ENCODE measurements at regions not wholly inside any gene's neighbourhood (a gene's known extent, or its start where the extent isn't known, plus 50 kb on each side); places are given as distances from the start of the nearest gene placed in this dataset.

DNA sequence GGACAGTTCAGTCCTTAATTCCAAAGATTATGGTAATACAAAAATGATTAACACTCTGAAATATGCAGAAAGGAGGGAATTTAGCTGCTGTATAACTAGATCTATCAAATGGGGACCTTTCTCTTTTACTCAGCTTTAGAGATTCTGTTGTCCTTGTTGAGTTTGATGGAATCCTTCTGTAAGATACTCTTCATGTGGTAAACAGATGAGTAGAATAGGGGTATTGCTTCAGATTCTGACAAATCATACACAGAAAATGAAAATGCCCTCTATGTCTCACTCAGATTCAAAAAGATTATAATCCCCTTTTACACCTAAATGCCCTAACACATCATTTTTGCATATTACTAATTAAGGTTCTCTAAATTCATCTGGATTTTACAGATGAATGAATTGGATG is 50.7 kb downstream of the ARHGAP35 start:
- in situ Hi-C loops (cut with HindIII; ENCODE audit: low pct_ligation_motif_present, low pct_unique_long_range_greater_than_20kb, low sequenced_read_pairs): no loop called here
- DNase-seq: no peak

DNA sequence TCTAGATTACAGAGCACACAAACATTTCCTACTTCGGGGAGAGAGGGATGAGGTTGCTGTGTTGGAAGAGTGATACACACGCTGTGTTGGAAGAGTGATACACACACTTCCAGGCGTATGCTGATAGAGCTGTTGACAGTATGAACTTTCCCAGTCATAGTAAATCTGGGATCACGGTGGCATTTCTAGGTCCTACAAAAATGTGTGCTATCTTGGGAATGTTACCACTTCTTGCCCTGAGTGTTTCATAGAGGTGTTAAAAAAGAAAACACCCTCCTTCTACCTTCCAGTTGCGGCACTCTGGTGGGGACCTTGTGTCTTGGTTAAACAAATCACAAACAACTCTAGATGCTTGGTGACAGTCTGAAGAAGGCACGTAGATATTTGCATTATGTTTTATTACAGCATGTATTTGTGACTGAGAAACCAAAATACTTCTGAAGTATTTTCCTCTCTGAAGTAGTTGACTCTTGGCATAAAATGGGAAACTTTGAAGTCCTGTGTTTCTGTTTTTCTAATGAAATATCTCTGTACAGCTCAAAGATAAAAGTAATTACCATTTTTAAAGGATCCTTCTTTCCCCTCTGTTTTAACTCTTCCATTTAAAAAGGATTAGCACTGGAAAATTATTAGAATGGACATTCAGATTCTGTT is 52.5 kb downstream of the ARHGAP35 start:
- no peak for DNase-seq
- in situ Hi-C loops (cut with HindIII; ENCODE audit: low pct_ligation_motif_present, low pct_unique_long_range_greater_than_20kb, low sequenced_read_pairs): no loop called here

DNA sequence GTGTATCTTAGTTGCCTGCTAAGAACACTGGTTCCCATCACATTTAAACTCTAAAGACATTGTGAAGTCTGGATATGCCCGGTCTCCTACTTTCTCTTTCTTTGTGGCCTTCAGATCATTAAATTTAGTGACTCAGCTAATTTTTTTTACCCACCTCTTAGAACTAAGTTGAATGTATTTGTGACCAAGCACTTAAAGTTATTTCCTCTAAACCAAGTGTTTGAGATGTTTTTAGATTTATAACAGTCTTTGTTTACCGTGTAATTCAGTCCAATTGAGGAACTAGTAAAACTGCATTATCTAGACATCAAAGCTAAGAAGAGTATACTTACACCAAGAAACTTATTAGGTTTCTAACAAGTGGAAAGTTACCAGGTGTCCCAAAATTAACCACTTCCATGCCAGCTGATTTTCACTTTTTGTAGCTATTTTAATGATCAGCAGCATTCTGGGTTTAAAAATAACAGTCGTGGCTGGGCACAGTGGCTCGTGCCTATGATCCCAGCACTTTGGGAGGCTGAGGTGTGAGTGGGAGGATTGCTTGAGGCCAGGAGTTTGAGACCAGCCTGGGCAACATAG is 53.1 kb downstream of the ARHGAP35 start:
- in situ Hi-C loops (cut with HindIII; ENCODE audit: low pct_ligation_motif_present, low pct_unique_long_range_greater_than_20kb, low sequenced_read_pairs): no loop called here
- DNase-seq: peak; percentile 24

DNA sequence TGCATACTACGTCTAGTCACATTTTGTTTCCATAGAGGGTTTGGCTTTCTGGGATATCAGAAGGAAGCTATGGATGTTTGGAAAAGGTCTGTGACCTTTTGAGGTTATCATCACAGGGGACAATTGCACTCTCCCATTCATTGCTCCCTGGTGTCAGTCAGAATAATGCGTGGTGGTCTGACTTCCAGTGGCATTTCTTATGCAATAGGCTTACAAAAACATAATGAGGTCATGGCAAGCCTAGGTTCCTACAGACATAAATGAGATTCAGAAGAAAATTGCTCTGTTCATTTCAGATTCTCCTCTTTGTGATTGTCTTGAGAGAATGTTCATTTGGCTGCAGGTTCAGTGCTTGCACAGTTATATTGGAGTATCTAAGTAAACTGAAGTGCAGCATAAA is 54.6 kb downstream of the ARHGAP35 start:
- DNase-seq: no peak
- in situ Hi-C loops (cut with HindIII; ENCODE audit: low pct_ligation_motif_present, low pct_unique_long_range_greater_than_20kb, low sequenced_read_pairs): no loop called here

DNA sequence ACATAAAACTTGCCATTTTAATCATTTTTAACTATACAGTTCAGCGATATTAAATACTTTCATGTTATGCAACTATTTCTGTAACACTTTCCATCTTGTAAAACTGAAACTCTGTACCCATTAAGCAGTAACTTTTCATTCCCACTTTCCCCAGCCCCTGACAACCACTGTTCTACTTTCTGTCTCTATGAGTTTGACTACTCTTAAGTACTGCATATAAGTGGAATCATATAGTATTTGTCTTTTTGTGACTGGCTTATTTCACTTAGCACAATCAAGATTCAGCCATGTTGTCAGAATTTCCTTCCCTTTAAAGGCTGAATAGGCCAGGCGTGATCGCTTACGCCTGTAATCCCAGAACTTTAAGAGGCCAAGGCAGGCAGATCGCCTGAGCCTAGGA is 56.2 kb downstream of the ARHGAP35 start:
- in situ Hi-C loops (cut with HindIII; ENCODE audit: low pct_ligation_motif_present, low pct_unique_long_range_greater_than_20kb, low sequenced_read_pairs): no loop called here
- DNase-seq: no peak

DNA sequence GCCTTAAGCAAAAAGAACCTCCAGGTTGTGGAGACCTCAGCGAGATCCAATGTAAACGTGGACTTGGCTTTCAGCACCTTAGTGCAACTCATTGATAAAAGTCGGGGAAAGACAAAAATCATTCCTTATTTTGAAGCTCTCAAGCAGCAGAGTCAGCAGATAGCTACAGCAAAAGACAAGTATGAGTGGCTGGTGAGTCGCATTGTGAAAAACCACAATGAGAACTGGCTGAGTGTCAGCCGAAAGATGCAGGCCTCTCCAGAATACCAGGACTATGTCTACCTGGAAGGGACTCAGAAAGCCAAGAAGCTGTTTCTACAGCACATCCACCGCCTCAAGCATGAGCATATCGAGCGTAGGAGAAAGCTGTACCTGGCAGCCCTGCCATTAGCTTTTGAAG is 58.5 kb downstream of the ARHGAP35 start:
- peak; percentile 54 for DNase-seq
- in situ Hi-C loops (cut with HindIII; ENCODE audit: low pct_ligation_motif_present, low pct_unique_long_range_greater_than_20kb, low sequenced_read_pairs): no loop called here

DNA sequence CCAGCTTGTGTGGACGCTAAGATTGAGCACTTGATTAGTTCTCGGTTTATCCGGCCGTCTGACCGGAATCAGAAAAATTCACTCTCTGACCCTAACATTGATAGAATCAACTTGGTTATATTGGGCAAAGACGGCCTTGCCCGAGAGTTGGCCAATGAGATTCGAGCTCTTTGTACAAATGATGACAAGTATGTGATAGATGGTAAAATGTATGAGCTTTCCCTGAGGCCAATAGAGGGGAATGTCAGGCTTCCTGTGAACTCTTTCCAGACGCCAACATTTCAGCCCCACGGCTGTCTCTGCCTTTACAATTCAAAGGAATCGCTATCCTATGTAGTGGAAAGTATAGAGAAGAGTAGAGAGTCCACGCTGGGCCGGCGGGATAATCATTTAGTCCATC is 59.6 kb downstream of the ARHGAP35 start:
- in situ Hi-C loops (cut with HindIII; ENCODE audit: low pct_ligation_motif_present, low pct_unique_long_range_greater_than_20kb, low sequenced_read_pairs): no loop called here

DNA sequence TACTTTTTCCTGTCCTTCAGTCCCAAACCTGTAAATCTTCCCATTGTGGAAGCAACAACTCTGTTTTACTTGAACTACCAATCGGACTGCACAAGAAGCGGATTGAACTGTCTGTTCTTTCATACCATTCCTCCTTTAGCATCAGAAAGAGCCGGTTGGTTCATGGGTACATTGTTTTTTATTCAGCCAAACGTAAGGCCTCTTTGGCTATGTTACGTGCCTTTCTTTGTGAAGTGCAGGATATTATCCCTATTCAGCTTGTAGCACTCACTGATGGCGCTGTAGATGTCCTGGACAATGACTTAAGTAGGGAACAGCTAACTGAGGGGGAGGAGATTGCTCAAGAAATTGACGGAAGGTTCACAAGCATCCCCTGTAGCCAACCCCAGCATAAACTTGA is 60.3 kb downstream of the ARHGAP35 start:
- in situ Hi-C loops (cut with HindIII; ENCODE audit: low pct_ligation_motif_present, low pct_unique_long_range_greater_than_20kb, low sequenced_read_pairs): no loop called here
- DNase-seq: no peak

More for the DNA sequence above, 59.6 kb downstream of the ARHGAP35 start:
- no peak for DNase-seq

DNA sequence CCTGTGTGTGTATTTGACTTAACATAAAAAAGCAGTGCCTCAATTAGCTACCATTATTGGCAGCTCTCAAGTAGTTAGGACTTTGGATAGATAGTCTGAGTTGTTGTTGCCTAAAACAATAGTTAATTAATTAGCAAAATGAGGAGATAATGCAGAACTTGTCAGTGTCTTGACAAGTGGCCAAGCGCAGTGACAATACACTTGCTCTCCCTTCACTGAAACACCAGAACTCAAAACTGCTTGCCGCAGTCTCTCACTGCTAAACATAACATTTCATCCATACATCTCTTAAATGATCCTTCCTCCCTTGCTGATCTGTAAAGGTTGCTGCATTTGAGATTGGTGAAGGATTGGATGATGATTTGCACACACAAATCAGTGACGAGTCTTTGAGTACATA is 61.7 kb downstream of the ARHGAP35 start:
- in situ Hi-C loops (cut with HindIII; ENCODE audit: low pct_ligation_motif_present, low pct_unique_long_range_greater_than_20kb, low sequenced_read_pairs): no loop called here
- no peak for DNase-seq

DNA sequence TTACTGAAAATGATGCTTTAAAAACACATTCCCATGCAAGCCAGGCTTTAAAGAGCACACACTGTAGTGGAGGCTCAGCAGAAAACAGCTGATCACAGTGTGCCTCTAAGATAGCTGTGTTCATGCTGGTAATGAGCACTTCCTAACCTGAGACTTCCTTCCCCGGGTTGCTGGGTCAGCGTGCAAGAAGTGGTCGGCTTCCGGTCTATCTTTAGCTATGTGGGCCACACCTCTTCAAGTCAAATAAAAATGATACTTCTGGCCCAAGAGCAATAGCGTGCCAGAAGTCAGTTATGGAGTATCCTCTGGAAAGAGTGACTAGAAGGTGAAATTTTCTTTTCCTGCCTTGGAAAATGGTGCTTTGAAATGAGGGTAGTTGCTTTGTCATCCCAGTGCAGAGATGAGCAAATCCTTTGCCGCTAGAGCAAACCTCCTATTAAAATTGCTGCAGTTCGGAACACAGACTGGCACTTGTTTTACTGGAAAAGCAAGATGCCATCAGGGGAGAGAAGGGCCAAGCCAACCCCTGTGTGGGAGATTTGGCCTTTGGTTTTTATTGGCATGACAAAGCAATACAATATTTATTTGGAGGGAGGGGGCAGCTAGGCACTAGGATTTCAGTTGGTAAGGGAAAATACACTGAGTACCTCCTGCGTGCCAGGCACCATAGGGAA is 64.2 kb downstream of the ARHGAP35 start:
- in situ Hi-C loops (cut with HindIII; ENCODE audit: low pct_ligation_motif_present, low pct_unique_long_range_greater_than_20kb, low sequenced_read_pairs): no loop called here

DNA sequence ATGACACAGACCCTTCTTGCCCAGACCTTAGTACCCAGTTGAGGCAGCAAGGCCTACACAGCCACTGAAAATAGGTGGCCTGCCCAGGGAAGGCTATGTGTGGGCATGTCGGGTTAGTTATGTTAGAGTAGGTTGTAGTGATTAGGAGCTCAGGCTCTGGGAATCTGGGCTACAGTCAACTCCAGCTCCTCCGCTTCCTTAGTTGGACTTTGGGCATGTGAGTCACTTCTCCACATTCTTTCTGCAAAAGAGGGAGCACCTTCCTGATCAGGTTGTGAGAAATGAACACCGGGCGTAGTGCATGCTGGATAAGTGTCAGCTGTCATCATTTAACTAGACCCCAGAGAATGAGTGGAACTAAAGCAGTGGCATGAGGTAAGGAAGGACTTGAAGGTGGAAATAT is 64.8 kb downstream of the ARHGAP35 start:
- DNase-seq: peak; percentile 47
- in situ Hi-C loops (cut with HindIII; ENCODE audit: low pct_ligation_motif_present, low pct_unique_long_range_greater_than_20kb, low sequenced_read_pairs): no loop called here

More for the DNA sequence above, 64.2 kb downstream of the ARHGAP35 start:
- DNase-seq: no peak

DNA sequence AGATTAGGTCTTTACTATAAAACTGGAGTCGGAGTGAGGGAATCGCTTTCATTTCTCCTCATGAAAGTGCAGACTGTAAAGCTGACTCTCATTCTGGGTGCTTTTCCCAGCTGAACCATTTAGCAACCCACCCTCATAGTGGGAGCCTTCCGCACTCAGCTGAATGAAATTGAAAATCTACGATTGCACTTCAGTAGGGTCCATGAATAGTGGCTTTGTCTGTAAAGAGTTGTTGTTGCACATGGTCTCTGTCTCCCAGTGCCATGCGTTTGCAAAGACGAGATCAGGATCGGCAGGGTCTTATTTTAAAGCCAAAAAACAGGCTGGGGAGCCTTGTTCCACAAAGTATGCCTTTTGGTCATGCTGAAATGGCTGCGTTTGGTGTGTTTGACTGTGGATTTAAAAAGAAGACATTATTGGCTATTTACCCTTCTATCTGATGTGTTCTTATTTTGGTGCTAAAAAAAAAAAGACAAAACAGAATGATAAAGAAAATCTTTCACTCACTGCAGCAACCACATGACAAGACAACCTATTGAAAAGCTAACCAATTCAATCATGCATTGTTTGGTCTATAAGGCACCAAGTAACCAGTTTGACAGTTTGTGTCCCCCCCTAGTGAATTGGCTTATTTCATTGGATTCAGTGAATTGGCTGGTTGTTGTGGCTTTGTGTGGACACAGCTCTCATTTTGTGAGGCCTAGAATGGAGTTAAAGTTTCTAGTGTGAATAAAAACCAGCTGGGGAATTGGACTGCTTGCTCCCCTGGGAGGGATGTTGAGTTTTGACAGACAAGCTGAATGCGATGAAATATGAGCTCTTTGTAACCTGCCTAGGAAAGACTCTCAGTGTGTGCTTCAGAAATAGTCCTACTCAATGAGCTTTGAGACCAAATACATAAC is 65.6 kb downstream of the ARHGAP35 start:
- in situ Hi-C loops (cut with HindIII; ENCODE audit: low pct_ligation_motif_present, low pct_unique_long_range_greater_than_20kb, low sequenced_read_pairs): no loop called here
- DNase-seq: no peak

DNA sequence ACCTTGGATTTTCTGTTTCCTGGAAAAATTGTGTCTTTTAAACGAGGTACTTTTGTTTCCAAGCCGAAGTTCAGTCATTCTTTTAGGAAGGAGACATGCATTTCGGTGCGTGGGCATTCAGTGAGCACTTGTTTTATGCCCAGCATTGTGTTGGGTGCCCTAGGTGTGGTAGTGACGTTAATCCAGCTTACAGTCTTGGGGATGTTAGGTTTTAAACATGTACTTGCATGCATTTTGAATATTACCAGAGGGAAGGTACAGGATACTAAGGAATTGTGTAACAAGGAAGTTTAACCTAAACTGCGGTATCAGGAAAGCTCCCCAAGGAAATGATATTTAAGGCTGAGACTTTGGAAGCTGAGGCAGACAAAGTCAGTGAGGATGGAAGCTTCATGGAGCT is 66.3 kb downstream of the ARHGAP35 start:
- in situ Hi-C loops (cut with HindIII; ENCODE audit: low pct_ligation_motif_present, low pct_unique_long_range_greater_than_20kb, low sequenced_read_pairs): no loop called here
- no peak for DNase-seq

DNA sequence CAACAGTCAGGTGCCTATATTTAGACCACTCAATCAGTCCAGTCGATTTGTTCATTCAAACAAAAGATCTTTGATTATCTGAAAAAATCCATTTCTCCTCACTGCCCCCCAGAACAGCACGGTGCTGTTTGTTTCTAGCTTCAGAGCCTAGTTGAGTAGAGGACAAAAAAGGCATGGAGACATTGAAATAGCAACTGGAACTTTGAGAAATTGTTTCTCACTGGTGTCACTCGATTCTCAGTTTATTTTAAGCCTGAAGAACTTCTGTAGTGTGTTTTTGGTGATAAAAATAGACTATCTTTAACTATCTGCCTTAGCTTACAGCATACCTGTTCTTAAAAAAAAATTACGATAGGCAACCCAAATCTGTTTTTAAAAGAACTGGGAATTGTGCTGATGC is 67.1 kb downstream of the ARHGAP35 start:
- in situ Hi-C loops (cut with HindIII; ENCODE audit: low pct_ligation_motif_present, low pct_unique_long_range_greater_than_20kb, low sequenced_read_pairs): no loop called here
- no peak for DNase-seq

DNA sequence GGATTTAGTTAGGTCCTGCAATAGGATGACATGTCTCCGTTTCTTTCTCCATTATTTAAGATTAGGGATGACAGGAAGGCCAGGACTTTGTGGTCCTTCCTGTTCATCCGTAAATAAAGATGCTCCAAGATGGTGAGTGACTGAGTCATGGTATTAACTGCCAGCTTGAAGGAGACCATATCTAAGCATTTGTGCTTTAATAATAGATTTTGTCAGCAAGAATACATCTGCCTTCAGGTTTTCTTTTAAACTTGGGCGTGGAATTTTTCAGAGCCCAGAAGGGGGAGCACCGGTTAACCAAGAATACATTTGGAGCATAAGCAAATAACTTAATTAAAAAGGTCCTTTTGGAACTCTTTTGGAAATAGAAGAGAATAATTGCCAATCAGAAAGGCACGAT is 68.2 kb downstream of the ARHGAP35 start:
- in situ Hi-C loops (cut with HindIII; ENCODE audit: low pct_ligation_motif_present, low pct_unique_long_range_greater_than_20kb, low sequenced_read_pairs): no loop called here

DNA sequence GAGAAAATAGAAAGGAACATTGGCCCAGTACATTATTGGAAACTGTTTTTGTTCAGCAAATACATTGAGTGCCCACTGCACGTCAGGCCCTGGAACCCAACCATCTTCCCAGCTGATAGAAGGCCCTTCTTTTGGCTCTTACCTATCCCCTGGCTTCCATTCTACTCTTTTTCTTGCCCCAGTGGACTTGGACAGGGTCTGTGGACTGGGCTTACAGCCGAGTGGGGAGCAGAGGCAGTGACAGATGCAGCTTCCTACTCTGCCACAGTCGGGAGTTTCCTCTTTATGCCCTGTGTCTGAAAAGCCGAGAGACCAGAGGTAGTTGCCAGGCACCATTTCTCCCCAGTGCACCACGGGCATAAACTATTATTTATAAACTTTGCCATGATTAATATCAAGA is 70.4 kb downstream of the ARHGAP35 start:
- in situ Hi-C loops (cut with HindIII; ENCODE audit: low pct_ligation_motif_present, low pct_unique_long_range_greater_than_20kb, low sequenced_read_pairs): no loop called here
- DNase-seq: no peak

More for the DNA sequence above, 68.2 kb downstream of the ARHGAP35 start:
- DNase-seq: no peak

DNA sequence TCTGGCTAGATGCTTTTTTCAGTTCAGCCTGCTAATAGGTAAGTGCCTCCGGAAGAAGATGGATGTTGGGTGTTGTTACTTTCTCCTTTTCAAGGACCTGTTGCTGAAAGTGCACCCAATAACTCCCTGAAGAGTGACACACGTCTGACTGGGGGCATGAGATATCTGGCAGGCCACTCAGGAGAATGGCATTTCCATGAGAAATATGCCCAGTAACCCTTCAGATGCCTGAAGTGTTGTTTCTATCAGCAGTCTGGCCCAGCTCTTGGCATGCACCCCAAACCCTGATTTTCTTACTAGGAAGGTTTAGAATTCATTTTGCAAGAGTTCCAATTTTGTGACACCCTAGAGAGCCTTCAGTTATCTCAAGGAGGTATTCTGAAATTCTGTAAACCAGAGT is 71.5 kb downstream of the ARHGAP35 start:
- peak; percentile 75 for DNase-seq
- in situ Hi-C loops (cut with HindIII; ENCODE audit: low pct_ligation_motif_present, low pct_unique_long_range_greater_than_20kb, low sequenced_read_pairs): no loop called here

DNA sequence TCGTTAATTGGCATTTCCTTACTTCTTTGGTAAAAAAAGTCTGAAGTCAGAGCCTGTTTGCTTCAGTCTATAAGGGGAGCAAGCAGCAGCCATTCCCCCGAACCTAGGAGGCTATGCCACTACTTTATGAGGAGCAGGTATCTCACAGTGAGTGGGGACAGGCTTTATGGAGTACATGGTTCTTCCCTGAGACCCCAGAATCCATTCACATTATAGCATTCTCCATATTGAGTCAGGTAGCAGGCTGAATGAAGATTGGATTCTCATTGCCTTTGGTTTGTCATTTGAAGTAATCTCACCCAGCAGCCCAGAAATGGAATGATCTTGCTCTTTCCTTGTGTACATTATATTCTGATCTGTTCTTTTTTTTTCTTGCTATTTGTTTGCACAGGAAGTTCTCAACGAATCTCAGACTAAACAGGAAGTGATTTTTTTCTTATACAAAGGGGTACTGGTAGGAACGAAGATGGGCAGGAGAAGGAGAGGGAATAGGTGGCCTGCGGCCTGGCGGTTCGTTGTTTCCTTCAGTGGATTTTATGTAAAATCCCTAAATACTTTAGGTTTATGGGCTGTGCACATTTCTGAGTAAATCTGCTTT is 74.4 kb downstream of the ARHGAP35 start:
- in situ Hi-C loops (cut with HindIII; ENCODE audit: low pct_ligation_motif_present, low pct_unique_long_range_greater_than_20kb, low sequenced_read_pairs): no loop called here
- DNase-seq: no peak
